GM19467 (cell line): ENCODE measurements at regions not wholly inside any gene's neighbourhood (a gene's known extent, or its start where the extent isn't known, plus 50 kb on each side); places are given as distances from the start of the nearest gene placed in this dataset.

ENCODE experiments used
- ATAC-seq: cut with Tn5 transposase; IDR thresholded peaks from one replicate; pipeline ENCODE4 v1.9.1; 2021; ENCODE audit warnings: mild to moderate bottlenecking, moderate library complexity; ENCODE audit not compliant: unreplicated experiment

GRCh38 chr9:16193066-16193465 lies 640.2 kb downstream of the CCDC171 start:
- ATAC-seq = no peak

- ATAC-seq = no peak
Observed at GRCh38 chr9:16196206-16196605, 643.4 kb downstream of the CCDC171 start.

- ATAC-seq = no peak
Observed at GRCh38 chr9:16197578-16198370, 644.9 kb downstream of the CCDC171 start.

DNA sequence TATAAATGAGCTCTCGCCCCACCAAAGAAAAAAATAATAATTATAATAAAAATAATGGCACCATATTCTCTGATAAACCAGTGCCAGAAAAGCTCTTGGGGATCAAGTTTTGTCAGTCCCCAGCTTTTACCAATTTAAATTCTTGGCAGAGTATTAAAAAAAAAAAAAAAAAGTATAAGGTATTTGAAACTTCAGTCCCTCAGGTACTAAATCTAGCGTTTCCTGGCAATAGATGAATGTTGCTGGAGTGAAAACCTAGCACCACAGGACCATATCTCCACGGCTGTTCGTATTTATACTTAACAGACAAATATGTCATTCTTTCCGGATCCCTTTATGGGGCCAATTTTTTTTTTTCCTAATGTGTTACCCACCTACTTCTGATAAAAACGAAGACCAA lies 646.2 kb downstream of the CCDC171 start:
- no peak for ATAC-seq

GRCh38 chr9:16202221-16202620 lies 649.4 kb downstream of the CCDC171 start:
- ATAC-seq = no peak

DNA sequence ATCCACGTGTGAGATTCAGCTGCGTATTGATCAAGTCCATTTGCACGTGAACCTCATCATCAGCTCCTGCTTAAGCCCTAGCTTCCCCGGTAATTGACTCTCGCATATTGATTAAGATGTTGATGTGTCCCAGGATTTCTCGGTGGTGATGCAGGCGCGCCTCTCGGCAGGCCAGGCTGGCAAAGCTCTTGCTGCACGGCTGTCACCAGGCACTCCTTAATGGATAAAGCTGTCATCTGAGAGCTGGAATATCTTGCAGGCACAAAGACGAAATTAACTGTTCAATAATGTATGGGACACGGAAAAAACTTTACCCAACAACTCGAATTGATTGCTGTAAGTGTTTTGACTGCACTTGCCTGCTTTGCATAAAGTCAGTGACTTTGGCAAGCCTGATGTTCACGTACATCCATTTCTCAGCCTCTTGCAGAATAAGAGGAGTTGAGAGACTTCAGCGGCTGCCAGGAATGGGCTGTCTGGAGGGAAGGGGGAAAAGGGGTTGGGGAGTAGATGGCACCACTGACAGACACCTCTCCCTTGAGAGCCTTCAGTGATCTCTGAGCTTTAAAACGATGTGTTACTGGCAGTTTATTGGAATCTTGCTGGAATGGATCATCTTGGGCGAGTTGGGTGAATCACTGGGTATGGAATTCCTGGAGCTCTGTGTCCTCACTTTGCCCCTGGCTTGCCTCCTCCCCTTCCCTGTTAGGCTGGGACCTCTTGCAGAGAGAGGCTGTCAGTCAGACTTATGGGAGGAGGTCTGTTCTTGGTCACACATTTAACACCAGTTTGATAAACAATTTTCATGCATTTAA lies 650.3 kb downstream of the CCDC171 start:
- no peak for ATAC-seq

DNA sequence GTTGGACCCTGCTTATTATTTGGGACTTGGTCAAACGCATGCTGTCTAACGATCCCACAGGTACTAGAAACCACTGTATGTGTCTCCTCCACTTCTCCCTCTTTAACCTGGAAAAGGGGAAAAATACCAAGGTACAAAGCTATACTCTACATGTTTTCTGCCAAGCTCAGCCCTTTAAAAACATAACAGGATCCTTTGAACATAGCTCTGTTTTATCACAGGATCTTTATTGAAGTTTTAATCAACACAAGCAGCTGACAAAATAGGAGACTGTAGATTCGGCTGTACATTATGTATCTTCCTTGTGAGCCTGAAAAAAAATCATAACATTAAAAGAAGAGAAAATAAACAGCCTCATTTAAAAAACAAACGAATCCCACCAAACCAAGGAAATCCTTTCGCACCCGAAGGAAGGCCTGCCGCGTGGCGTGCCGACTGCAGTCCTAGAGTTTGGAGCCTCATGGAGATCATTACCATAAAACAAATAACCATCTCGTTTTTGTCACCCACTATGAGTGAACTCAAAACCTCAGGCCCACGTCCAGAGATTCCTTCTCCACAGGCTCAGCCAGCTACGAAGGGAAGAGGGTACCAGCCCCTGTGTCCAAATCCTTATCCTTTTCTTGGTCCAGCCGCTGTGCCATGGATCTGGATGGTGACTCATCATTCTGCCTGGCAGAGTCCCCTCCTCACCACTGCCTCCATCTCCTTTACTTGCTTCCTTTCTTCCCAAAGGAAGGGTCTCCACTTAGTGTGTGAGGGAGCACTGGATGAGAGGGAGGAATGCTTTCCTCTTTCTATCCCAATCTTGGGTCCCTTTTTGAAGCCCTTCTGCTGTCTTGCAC lies 651.1 kb downstream of the CCDC171 start:
- ATAC-seq = no peak

DNA sequence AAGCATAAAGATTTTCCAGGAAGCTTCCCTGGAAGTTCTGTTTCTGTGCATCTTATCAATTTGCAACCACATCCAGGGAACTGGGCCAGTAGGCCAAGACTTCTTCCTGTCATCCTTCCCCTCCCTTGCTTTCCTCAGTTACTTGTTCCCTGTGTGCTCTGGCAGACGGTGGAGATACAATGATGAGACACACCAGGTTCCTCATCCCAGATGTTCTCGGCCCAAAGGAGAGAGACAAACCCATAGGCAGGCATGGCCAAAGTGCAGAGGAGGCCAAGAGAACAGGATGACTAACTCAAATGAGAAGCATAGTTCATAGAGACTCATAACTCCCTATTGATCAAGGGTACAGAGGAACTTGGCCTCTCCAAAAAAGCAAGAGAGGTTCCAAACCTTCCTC lies 652.6 kb downstream of the CCDC171 start:
- ATAC-seq = no peak

DNA sequence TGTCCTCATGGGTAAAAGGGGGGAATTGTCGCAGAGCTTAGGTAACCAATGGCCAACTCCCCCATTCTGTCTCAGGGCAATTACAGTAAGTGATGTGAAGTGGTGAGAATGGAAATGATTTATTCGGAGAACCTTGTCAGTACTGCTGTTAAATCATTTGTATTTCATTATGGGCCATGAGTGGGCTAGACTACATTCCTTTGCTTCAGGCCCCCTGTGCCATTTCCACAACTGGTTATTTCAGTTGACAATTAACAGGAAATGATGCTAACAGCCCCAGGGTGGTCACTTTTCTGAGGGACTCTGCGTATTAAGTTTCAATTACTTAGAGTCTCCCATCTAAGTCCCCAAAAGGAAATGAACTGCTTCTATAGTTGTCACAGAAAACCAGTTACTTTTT lies 653.7 kb downstream of the CCDC171 start:
- ATAC-seq = no peak

GRCh38 chr9:16207161-16207560 lies 654.3 kb downstream of the CCDC171 start:
- ATAC-seq = no peak

GRCh38 chr9:16210440-16210839 lies 657.6 kb downstream of the CCDC171 start:
- no peak for ATAC-seq

GRCh38 chr9:16211946-16212345 lies 658.5 kb downstream of the BNC2 start:
- no peak for ATAC-seq

DNA sequence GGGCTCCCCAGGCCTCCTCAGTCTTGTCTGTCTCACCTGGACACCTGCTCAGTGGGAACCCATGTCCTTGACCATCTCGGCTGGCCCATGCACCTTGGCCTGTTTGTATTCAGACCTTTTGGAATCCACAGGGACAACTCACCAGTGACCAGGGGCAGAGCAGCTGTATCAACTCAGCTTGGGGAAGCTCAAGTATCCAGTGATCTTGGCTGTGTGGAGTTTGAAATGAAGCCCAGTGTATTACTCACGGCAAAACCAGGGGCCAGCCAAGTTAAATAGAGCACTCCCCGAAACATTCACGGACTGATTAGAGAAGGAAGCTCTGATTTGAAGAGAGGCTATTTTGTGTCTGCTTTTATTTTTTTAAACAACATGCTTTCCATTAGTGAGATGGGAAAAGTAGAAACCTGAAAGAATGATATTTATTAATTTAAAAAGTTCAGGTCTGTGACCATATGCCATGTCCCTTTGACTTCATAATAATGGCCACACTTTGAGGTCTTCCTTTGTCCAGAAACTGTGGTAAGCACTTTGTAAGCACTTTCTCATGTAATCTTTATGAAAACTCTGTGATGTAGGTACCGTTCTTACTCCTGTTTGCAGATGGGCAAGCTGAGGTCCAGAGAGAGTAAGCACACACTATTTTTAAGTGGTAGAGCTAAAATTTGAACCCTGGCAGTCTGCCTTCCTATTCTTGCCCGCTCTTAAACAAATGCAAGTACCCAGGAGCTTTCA lies 656.5 kb downstream of the BNC2 start:
- ATAC-seq = no peak

DNA sequence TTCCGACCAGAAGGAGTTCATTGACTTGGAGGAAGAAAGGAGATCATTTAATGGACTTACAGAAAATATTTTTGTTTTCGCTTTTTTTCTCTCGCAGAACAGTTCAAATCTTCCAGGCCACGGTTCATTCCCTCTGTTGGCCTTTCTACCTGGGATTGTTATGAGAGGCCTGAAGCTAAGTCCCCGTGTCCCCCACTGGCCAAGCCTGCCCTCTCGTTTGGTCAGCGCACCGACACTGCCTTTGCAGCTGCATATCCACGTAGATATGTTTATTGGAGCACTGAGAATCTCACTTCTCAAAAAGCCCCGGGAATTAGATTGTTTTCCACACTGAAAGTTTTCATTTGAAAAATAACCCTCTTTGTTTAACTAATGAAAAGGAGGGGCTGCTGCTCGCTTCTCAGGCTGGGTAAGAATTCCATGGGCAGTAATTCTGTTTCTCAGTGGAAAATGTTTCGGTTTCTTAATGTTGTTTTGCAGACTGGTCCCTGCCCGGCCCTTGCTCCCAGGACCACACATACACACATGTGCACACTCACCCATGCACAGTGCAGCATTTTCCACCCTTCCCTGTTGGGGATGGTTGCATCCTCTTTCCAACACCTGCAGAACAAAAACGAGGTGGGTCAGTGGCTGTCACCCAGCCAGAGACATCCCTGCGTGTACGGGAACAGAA lies 655.7 kb downstream of the BNC2 start:
- ATAC-seq = no peak

- no peak for ATAC-seq
Observed at GRCh38 chr9:16215353-16215680, 655.2 kb downstream of the BNC2 start.

- ATAC-seq = no peak
Observed at GRCh38 chr9:16217943-16218701, 652.3 kb downstream of the BNC2 start.

- no peak for ATAC-seq
Observed at GRCh38 chr9:16221366-16221765, 649.1 kb downstream of the BNC2 start.

GRCh38 chr9:16221822-16222547 lies 648.5 kb downstream of the BNC2 start:
- ATAC-seq = no peak
